SK-N-MC (cell line): ENCODE measurements at regions not wholly inside any gene's neighbourhood (a gene's known extent, or its start where the extent isn't known, plus 50 kb on each side); places are given as distances from the start of the nearest gene placed in this dataset.

ENCODE experiments used
- DNase-seq: peaks from one replicate; pipeline ENCODE4 v3.0.0-alpha.2; 2011; ENCODE audit warnings: low read depth, low spot score
- H3K27ac ChIP-seq: fragments of 200-600 bp; sonication (generic); 2 replicates; pipeline ENCODE4 v1.5.1; 2016; ENCODE audit warnings: mixed run types
- H3K36me3 ChIP-seq: fragments of 200-600 bp; sonication (generic); 2 replicates; pipeline ENCODE4 v1.6.1; 2017; ENCODE audit warnings: antibody characterized with exemption, low read length, mixed read lengths; ENCODE audit not compliant: insufficient read depth
- H3K4me3 ChIP-seq: fragments of 200-600 bp; sonication (generic); 2 replicates; pipeline ENCODE4 v1.5.1; 2016
- H3K9ac ChIP-seq: fragments of 200-600 bp; sonication (generic); 2 replicates; pipeline ENCODE4 v1.8.0; 2017; ENCODE audit warnings: mixed run types, mixed read lengths; ENCODE audit not compliant: insufficient read length
- H3K9me3 ChIP-seq: fragments of 200-600 bp; sonication (generic); 2 replicates; pipeline ENCODE4 v1.6.1; 2017; ENCODE audit warnings: low read depth, mild to moderate bottlenecking, antibody characterized with exemption, low read length, moderate library complexity, mixed read lengths
- EZH2 ChIP-seq: fragments of 200-600 bp; sonication (generic); IDR thresholded peaks from one replicate; pipeline ENCODE4 v1.6.1; 2017; ENCODE audit warnings: antibody characterized with exemption
- FOXP2 ChIP-seq: optimal IDR thresholded peaks from 2 replicates; pipeline ENCODE3; 2011; ENCODE audit warnings: mild to moderate bottlenecking, moderate library complexity; ENCODE audit not compliant: insufficient read depth; ENCODE audit errors: extremely low read length, control extremely low read depth
- POLR2AphosphoS5 ChIP-seq: IDR thresholded peaks from 2 replicates; pipeline ENCODE4 v1.6.1; 2012; ENCODE audit warnings: mild to moderate bottlenecking, low read depth, low read length, borderline replicate concordance

DNA sequence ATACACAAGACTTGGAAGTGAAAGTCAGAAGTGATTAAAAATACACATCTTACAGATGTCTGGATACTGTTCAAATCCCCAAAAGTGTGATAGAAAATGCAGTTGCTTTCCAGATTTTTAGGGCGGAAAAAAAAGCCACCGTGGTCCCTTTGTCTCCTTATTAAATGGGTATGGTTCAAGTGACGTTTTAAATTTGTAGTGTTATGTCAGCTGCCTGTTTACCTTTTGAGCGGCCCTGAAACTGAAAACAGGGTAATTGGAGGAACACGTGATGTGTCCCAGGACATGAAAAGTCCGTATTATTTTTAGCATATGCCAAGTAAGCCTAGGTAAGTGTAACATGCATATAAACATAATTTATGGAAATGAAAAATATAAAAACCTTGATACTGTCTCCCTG, 109.0 kb upstream of the PDZRN3 start:
- H3K27ac ChIP-seq: no peak overlapping the region
- no peaks in the 10 kb centered on the region for H3K9me3 ChIP-seq
- no peak overlapping the region for H3K4me3 ChIP-seq
- no peak for TF ChIP-seq POLR2AphosphoS5
- DNase-seq: no peak
- no peaks in the 10 kb centered on the region for H3K36me3 ChIP-seq
- H3K9ac ChIP-seq: no peak overlapping the region

DNA sequence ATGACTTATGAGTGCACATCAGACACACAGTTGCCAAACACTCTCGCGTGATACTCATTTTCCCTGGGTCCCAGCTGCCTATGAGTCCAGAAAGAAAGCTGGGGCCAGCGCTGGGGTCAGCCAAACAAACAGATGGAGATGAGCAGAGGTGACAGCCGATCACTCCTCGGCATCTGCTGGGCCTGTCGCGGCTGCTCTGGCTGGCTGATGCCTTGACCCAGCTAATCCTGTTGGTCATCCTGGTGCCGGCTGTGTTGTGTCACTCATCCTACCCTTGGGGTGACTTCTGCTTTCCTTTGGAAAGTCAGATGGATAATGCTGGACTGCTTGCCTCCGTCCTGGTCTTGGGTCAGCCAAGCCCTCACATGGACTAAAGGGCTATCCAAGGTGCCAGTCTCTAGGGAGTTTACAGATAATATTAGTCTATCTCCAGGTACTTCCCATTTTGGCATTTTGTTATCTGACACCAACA, 105.3 kb upstream of the PDZRN3 start:
- H3K4me3 ChIP-seq: no peak overlapping the region
- no peaks in the 10 kb centered on the region for H3K36me3 ChIP-seq
- no peaks in the 10 kb centered on the region for H3K9me3 ChIP-seq
- no peak for DNase-seq
- H3K9ac ChIP-seq: no peak overlapping the region
- TF ChIP-seq POLR2AphosphoS5: no peak
- no peak for TF ChIP-seq EZH2
- no peak for TF ChIP-seq FOXP2
- H3K27ac ChIP-seq: no peak overlapping the region

DNA sequence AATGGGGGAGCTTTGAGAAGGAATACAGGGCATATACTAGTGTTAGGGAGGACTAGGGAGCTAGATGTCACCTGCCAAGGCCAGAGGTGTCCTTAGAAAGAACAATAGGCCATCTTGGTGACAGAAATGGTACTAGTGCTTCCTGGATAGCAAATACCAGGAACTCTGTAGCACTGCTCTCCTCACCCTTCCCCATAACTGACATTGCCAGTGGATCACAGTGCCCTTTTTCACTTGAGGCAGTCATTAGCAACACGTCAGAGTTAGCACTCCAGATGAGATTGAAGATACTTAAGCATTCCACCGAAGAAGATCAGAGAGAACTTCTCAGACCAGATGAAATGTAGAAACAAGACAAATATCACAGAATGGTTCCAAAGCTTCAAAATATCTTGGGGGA, 103.1 kb upstream of the PDZRN3 start:
- DNase-seq: no peak
- Histone ChIP-seq H3K9ac (peak overlapping the region; percentile 26), H3K36me3 (no peaks in the 10 kb centered on the region), H3K4me3 (peak overlapping the region; percentile 67), H3K27ac (peak overlapping the region; percentile 95), H3K9me3 (no peaks in the 10 kb centered on the region)
- no peak for TF ChIP-seq FOXP2
- no peak for TF ChIP-seq POLR2AphosphoS5
- no peak for TF ChIP-seq EZH2

DNA sequence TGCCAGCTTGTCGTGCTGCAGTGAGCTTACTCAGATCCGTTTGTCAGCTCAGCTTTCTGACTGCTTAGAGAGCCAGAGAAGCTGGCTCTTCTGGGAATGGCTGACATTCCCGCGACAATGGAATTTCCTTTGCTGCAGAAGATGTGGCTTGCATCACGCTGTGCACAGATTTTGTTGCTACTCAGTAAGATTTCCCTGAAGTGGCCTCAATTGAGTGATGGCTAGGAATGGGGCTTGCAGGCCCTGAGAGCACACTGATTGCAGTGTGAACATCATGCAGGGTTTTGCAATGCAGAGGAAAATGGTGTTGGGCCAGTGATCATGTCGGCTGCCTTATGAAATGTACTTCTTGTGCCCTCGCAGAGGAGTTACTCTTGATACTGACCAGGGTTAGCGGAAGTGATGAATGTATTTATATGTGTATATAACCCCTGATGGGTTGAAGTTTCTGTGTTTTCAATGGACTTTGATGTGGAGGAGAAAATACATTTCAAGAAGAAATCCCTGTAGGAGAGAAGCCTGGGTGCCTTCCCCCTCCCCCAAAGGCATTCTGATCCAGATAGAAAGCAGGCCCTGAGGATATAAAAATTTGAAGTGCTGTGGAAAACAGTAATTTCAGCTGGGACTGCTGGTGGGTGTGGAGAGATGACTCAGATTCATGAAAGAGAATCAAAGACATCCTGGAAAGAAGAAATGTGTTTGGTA, 102.5 kb upstream of the PDZRN3 start:
- Histone ChIP-seq H3K9ac (peak overlapping the region; percentile 26), H3K27ac (peak overlapping the region; percentile 95), H3K9me3 (no peaks in the 10 kb centered on the region), H3K36me3 (no peaks in the 10 kb centered on the region), H3K4me3 (peak overlapping the region; percentile 67)
- DNase-seq: peak; percentile 69
- TF ChIP-seq FOXP2 (no peak), POLR2AphosphoS5 (no peak), EZH2 (no peak)

DNA sequence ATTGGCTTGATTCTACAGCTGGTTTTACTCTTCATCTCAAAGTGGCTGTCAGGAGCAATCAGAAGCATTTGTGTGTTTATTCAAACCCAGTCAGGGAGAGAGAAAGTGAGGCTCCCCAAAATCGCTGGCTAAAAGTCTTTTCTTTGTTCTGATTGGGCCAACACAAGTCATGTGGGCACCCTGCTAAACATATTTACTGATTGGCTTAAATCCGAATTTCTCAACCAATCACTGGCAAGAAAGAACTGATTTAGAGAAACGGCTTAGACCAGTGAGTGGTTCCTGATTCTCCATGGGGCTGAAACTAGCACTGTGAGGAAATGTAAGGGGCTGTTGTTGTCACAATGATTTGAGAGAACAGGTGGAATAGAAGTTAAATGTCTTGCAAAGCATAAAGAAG, 98.9 kb upstream of the PDZRN3 start:
- Histone ChIP-seq H3K9ac (no peak overlapping the region), H3K9me3 (no peaks in the 10 kb centered on the region), H3K36me3 (no peaks in the 10 kb centered on the region), H3K4me3 (no peak overlapping the region), H3K27ac (no peak overlapping the region)
- no peak for TF ChIP-seq FOXP2
- TF ChIP-seq POLR2AphosphoS5: no peak
- no peak for TF ChIP-seq EZH2
- no peak for DNase-seq

DNA sequence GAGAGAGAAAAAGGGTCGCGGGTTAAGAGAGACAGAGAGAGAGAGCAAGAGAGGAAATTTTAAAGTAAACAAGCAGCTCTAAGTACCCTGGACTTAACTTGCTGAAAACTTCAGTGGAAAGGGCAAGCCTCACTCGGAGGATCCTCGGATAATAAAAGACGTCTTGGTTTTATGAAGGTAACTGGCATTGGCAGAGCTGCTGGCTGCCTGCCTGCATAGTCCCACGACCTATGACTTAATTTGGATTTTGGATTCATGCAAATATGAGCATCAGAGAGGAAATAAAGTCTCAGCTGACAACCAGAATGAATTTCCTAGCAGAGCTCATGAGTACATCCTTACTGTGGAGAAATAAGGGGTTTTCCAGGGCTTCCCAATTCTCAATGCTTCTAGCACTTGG, 95.1 kb upstream of the PDZRN3 start:
- H3K27ac ChIP-seq: no peak overlapping the region
- H3K9me3 ChIP-seq: no peaks in the 10 kb centered on the region
- no peak overlapping the region for H3K4me3 ChIP-seq
- no peak for DNase-seq
- H3K36me3 ChIP-seq: no peaks in the 10 kb centered on the region
- no peak overlapping the region for H3K9ac ChIP-seq
- no peak for TF ChIP-seq EZH2
- TF ChIP-seq FOXP2: no peak
- no peak for TF ChIP-seq POLR2AphosphoS5

DNA sequence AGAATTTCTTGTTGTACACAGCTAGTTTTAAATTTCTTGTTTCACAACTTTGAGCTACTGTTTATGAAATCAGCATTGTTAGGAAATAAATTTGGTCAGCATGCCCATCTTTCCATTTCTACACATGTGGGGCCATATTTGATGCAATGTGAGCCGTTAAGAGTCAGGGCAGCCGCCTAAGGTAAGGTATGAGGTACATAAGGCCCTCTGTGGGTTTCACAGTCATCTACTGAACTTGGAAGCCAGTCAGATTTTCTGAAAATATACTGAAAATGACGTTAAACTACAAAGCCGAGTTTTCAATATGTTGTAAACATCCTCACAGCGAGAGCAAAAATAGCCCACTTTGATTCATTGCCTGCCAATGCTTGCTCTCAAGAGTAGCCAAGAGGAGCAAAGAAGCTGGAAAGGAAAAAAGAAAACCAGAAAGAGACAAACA, 94.7 kb upstream of the PDZRN3 start:
- Histone ChIP-seq H3K9me3 (no peaks in the 10 kb centered on the region), H3K27ac (no peak overlapping the region), H3K4me3 (no peak overlapping the region), H3K9ac (no peak overlapping the region), H3K36me3 (no peaks in the 10 kb centered on the region)
- DNase-seq: no peak
- TF ChIP-seq POLR2AphosphoS5 (no peak), FOXP2 (no peak), EZH2 (no peak)

DNA sequence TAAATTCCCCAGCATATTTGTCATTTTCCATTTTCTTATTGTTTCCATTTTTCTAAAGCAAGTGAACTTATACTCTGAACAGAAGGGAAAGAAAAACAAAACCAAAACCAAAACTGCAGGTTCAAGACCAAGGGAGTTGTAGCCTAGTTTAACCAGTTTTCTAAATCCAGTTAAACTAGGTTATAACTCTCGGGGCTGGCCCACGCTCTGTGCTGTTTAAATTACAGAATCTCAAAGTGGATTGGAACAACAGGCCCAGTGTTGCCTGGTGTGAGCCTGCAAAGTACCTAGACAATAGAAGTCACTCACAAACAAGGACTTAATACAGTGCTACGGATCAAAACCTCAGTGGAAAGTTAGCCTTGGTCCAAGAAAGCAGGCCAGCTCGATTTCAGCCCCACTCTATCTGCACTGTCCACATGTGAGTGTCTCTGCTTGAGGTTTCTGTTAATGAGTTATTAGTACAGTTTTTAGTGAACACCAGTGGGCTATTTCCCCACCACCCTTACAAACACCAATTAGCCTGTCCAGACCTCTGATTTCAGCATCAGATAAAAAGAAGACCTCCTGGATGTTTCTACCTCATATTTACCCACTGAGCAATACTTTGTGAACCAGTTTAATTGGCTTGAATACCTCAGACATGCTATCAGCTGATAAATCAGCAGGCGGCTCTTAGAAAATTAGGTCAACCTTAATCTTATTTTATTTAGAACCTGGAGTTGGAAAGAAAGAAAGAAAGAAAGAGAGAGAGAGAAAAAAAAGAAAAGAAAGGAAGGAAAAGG, 93.8 kb upstream of the PDZRN3 start:
- Histone ChIP-seq H3K27ac (no peak overlapping the region), H3K9ac (no peak overlapping the region), H3K36me3 (no peaks in the 10 kb centered on the region), H3K9me3 (no peaks in the 10 kb centered on the region), H3K4me3 (no peak overlapping the region)
- no peak for DNase-seq
- TF ChIP-seq FOXP2: no peak
- TF ChIP-seq POLR2AphosphoS5: no peak
- TF ChIP-seq EZH2: no peak

DNA sequence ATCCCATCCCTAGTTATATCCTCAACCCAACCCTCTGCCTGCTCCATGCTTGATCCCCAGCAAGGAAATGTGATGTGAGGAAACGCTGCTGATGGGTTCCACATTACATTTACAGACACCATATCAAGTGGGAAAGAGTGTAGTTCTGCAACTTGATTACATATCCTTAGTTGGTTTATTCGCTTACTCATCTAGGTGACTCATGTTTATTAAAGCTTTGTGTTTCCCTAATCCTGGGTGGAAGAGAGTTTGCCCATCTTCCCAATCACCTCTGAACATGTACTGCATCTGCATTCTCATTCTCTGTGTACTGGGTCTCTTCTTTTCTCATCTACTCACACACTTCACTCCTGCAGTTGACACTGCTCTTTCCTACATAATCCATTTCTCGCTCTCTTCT, 91.7 kb upstream of the PDZRN3 start:
- H3K36me3 ChIP-seq: no peaks in the 10 kb centered on the region
- no peak overlapping the region for H3K9ac ChIP-seq
- H3K27ac ChIP-seq: no peak overlapping the region
- H3K4me3 ChIP-seq: no peak overlapping the region
- no peaks in the 10 kb centered on the region for H3K9me3 ChIP-seq
- TF ChIP-seq EZH2: no peak
- TF ChIP-seq FOXP2: no peak
- TF ChIP-seq POLR2AphosphoS5: no peak
- DNase-seq: no peak
